D721Med (cell line): ENCODE measurements at regions not wholly inside any gene's neighbourhood (a gene's known extent, or its start where the extent isn't known, plus 50 kb on each side); places are given as distances from the start of the nearest gene placed in this dataset.

Experiments used
- DNase-seq: peaks from one replicate; pipeline ENCODE4 v3.0.0; 2011; ENCODE audit warnings: low spot score; ENCODE audit not compliant: insufficient read length
- FAIRE-seq: peaks from 2 replicates; lab custom pipeline; 2011; peaks lifted over from hg19 to GRCh38; lab: Jason Lieb, UNC
- TF ChIP-seq, protein P1 (sequence below): IDR thresholded peaks from 2 replicates; pipeline ENCODE4 v1.5.1; 2012; ENCODE audit warnings: mild to moderate bottlenecking, control low read depth; ENCODE audit not compliant: insufficient read depth; ENCODE audit errors: missing control alignments

- FAIRE-seq, result no peak
- no peak for DNase-seq
- TF ChIP-seq, protein P1, sequence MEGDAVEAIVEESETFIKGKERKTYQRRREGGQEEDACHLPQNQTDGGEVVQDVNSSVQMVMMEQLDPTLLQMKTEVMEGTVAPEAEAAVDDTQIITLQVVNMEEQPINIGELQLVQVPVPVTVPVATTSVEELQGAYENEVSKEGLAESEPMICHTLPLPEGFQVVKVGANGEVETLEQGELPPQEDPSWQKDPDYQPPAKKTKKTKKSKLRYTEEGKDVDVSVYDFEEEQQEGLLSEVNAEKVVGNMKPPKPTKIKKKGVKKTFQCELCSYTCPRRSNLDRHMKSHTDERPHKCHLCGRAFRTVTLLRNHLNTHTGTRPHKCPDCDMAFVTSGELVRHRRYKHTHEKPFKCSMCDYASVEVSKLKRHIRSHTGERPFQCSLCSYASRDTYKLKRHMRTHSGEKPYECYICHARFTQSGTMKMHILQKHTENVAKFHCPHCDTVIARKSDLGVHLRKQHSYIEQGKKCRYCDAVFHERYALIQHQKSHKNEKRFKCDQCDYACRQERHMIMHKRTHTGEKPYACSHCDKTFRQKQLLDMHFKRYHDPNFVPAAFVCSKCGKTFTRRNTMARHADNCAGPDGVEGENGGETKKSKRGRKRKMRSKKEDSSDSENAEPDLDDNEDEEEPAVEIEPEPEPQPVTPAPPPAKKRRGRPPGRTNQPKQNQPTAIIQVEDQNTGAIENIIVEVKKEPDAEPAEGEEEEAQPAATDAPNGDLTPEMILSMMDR, result no peak
Measured at GRCh38 chr10:43749145-43749576, 100.5 kb upstream of the ZNF32 start.

- FAIRE-seq (no peak), DNase-seq (no peak)
- TF ChIP-seq, protein P1, result no peak
Measured at GRCh38 chr10:43748560-43748959, 99.9 kb upstream of the ZNF32 start.

DNA sequence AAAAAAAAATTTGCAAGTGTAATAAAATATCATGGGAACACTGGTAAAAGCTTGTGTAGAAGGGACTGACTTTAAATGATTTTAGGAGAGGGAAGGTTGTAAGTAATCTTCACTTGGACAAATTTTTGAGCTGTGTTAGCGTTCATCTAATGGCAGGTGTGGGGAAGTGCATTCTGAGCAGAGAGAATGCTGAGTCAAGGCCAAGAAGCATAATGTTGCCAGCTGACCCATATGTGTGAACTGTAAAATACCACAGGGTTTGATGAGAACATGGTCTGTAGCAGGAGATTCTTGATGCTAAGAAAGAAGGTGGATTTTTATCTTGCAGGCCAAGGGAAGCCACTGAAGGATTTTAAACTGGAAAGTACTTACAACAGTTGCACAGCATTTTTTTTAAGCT is 98.2 kb upstream of the ZNF32 start:
- TF ChIP-seq, protein P1, result no peak
- FAIRE-seq (no peak), DNase-seq (no peak)

GRCh38 chr10:43739161-43739560 is 90.5 kb upstream of the ZNF32 start:
- DNase-seq, result no peak
- FAIRE-seq, result no peak
- TF ChIP-seq, protein P1, result no peak

DNA sequence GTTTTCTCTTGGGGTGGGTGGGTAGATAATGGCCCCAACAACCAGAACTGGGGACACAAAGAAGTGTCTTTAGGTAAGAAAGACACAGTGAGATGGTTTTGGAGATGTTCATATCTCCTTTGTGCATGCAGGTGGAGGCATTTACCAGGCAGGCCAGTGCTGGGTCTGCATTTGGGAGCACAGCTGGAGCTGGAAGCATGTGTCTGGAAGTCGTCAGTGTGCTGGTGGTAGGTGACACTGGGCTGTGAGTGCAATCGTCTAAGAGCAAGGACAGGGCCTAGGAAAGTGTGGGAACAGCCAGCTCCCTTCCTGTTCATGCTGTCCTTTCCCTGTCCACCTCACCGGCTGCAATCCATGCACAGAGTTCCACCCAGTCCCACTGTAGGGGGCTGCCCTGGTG is 88.3 kb upstream of the ZNF32 start:
- TF ChIP-seq, protein P1, result no peak
- FAIRE-seq (no peak), DNase-seq (no peak)

DNA sequence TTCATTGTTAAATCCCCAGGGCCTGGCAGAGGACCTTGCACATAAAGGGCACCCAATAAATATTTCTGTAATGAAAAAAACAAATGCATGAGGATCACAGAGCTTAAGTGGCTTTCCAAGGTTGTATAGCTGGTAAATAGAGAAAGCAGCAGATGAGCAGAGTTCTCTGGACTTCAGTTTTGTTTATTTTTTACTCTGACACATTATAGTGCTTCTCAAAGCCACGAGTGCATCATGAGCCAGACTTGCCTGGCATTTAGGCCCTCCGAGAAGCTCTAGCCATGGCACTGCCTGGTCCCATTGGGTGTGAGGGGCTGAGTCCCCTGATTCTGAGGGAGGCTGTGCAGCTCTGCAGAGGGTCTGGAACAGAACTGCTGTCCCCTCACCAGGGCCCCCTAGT is 87.2 kb upstream of the ZNF32 start:
- FAIRE-seq, result no peak

DNA sequence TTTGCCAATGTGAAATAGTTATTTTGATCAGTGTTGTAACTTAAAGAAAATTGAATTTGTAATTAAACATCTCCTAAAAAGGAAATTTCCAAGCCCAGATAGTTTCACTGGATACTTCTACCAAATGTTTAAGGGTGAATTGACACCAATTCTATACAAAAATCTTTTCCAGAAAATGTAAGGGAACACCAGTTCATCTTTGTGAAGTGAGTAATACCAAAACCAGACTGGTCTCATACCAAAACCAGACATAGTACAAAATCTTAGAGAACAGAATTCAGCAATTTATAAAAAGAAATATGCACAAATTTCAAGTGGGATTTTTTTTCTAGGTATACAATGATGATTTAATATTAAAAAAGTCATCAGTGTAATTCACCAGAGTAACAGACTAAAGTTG is 86.0 kb upstream of the ZNF32 start:
- TF ChIP-seq, protein P1, result no peak
- FAIRE-seq (no peak), DNase-seq (no peak)

More for the DNA sequence above, 87.2 kb upstream of the ZNF32 start:
- TF ChIP-seq, protein P1, result no peak
- DNase-seq, result no peak
